Posterior vena cava (tissue), 2 donors: ENCODE measurements at regions not wholly inside any gene's neighbourhood (a gene's known extent, or its start where the extent isn't known, plus 50 kb on each side); places are given as distances from the start of the nearest gene placed in this dataset.

Source experiments
- DNase-seq: peaks from one replicate; pipeline ENCODE4 v3.0.0-alpha.2; 2020; ENCODE audit warnings: low spot score
- intact Hi-C, 2 donors: fragments of 100-400 bp; cut with DNase I; formaldehyde crosslinking; loops; one replicate each; pipeline versions ENCODE4 v1.14.1 to v1.14.2; 2022 to 2023
- donor health status: DM: yes; HTN: yes; CAD: no.
- donor health status: DM: yes; HTN: yes; CAD: no.

GRCh38 chr2:40859617-40860016 lies 407.7 kb upstream of the SLC8A1 start:
- intact Hi-C loops: no loop called here
- DNase-seq: no peak

GRCh38 chr2:40867829-40868228 lies 415.9 kb upstream of the SLC8A1 start:
- intact Hi-C loops: no loop called here
- no peak for DNase-seq

GRCh38 chr2:40872580-40872979 lies 420.7 kb upstream of the SLC8A1 start:
- intact Hi-C loops: loop anchor here in 1 of 2 donors (10.0 kb wide), 1 partner anchor 1308 kb away; no protein-coding TSS in a partner anchor
- DNase-seq: no peak

GRCh38 chr2:40874380-40874779 lies 422.5 kb upstream of the SLC8A1 start:
- intact Hi-C loops: loop anchor here in 1 of 2 donors (10.0 kb wide), 1 partner anchor 1310 kb away; no protein-coding TSS in a partner anchor
- DNase-seq: no peak

GRCh38 chr2:40877734-40878288 lies 425.9 kb upstream of the SLC8A1 start:
- no peak for DNase-seq
- intact Hi-C loops: loop anchor here in 1 of 2 donors (10.0 kb wide), 1 partner anchor 1313 kb away; no protein-coding TSS in a partner anchor

GRCh38 chr2:40879305-40879704 lies 427.4 kb upstream of the SLC8A1 start:
- intact Hi-C loops: loop anchor here in 1 of 2 donors (10.0 kb wide), 1 partner anchor 1315 kb away; no protein-coding TSS in a partner anchor
- DNase-seq: no peak

- intact Hi-C loops: no loop called here
- no peak for DNase-seq
Observed at GRCh38 chr2:40886100-40886499, 434.2 kb upstream of the SLC8A1 start.

- intact Hi-C loops: no loop called here
- DNase-seq: no peak
Observed at GRCh38 chr2:40886655-40887054, 434.8 kb upstream of the SLC8A1 start.

GRCh38 chr2:40896358-40896757 lies 444.5 kb upstream of the SLC8A1 start:
- intact Hi-C loops: no loop called here

GRCh38 chr2:40914666-40915065 lies 462.8 kb upstream of the SLC8A1 start:
- intact Hi-C loops: no loop called here
- DNase-seq: no peak

More at GRCh38 chr2:40896358-40896757, 444.5 kb upstream of the SLC8A1 start:
- no peak for DNase-seq

GRCh38 chr2:40915651-40916050 lies 463.8 kb upstream of the SLC8A1 start:
- no peak for DNase-seq
- intact Hi-C loops: no loop called here

- no peak for DNase-seq
Observed at GRCh38 chr2:40935349-40935748, 483.5 kb upstream of the SLC8A1 start.

GRCh38 chr2:40937284-40937683 lies 485.4 kb upstream of the SLC8A1 start:
- no peak for DNase-seq
- intact Hi-C loops: no loop called here

More at GRCh38 chr2:40935349-40935748, 483.5 kb upstream of the SLC8A1 start:
- intact Hi-C loops: no loop called here

- DNase-seq: no peak
- intact Hi-C loops: no loop called here
Observed at GRCh38 chr2:40953341-40953740, 501.5 kb upstream of the SLC8A1 start.

- DNase-seq: no peak
- intact Hi-C loops: no loop called here
Observed at GRCh38 chr2:40955042-40955441, 503.2 kb upstream of the SLC8A1 start.

- intact Hi-C loops: no loop called here
- DNase-seq: no peak
Observed at GRCh38 chr2:40955635-40956034, 503.7 kb upstream of the SLC8A1 start.

GRCh38 chr2:40957508-40957907 lies 505.6 kb upstream of the SLC8A1 start:
- no peak for DNase-seq
- intact Hi-C loops: no loop called here

GRCh38 chr2:40962026-40962425 lies 510.1 kb upstream of the SLC8A1 start:
- intact Hi-C loops: no loop called here
- DNase-seq: no peak

GRCh38 chr2:40964509-40965250 lies 512.8 kb upstream of the SLC8A1 start:
- intact Hi-C loops: no loop called here
- no peak for DNase-seq

- no peak for DNase-seq
- intact Hi-C loops: no loop called here
Observed at GRCh38 chr2:40967451-40967850, 515.6 kb upstream of the SLC8A1 start.

- no peak for DNase-seq
- intact Hi-C loops: no loop called here
Observed at GRCh38 chr2:40975151-40975550, 523.3 kb upstream of the SLC8A1 start.
